Upper lobe of right lung (tissue), 1 donor: ENCODE measurements at regions not wholly inside any gene's neighbourhood (a gene's known extent, or its start where the extent isn't known, plus 50 kb on each side); places are given as distances from the start of the nearest gene placed in this dataset.

Experiments
- ATAC-seq: fragments of 200-7000 bp; cut with Tn5 transposase; one replicate; pipeline ENCODE4 v1.9.1; 2020; ENCODE audit warnings: mild to moderate bottlenecking, moderate library complexity
- DNase-seq: peaks from one replicate; pipeline ENCODE4 v3.0.0-alpha.2; 2020
- H3K27ac ChIP-seq: fragments of 200-600 bp; one replicate; pipeline ENCODE4 v1.8.0; 2022
- H3K27me3 ChIP-seq: fragments of 200-600 bp; one replicate; pipeline ENCODE4 v1.8.0; 2022; ENCODE audit warnings: mild to moderate bottlenecking
- H3K36me3 ChIP-seq: fragments of 200-600 bp; one replicate; pipeline ENCODE4 v1.8.0; 2022
- H3K4me1 ChIP-seq: fragments of 200-600 bp; one replicate; pipeline ENCODE4 v1.8.0; 2022
- H3K4me3 ChIP-seq: fragments of 200-600 bp; one replicate; pipeline ENCODE4 v1.8.0; 2022; ENCODE audit warnings: mild to moderate bottlenecking
- H3K9me3 ChIP-seq: fragments of 200-600 bp; one replicate; pipeline ENCODE4 v1.8.0; 2022
- intact Hi-C: fragments of 100-400 bp; cut with DNase I; formaldehyde crosslinking; loops from one replicate; pipeline ENCODE4 v1.11.0; 2022
- TF ChIP-seq, protein P1 (sequence below): fragments of 200-600 bp; IDR thresholded peaks from one replicate; pipeline ENCODE4 v1.8.0; 2022; ENCODE audit warnings: antibody characterized with exemption
- donor health status: DM: no; HTN: yes; CAD: no; lungs with severe emphysema.

DNA sequence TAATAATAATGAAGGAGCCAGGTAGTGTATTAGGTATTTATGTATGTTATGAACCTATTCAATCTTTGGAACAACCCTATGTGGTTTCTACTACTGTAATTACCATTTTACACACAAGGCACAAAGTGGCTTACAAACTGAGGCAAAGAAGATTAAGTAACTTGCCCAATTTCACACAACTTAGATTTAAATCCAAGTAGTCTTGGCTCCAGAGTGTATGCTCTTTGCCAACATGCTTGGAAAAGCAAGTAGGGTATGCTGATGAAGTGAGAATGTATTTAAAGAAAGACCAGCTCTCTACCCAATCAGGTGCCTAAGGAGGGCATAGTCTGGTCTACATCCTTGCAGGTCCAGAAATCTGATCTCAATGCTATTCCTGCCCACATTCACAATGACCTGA is 463.2 kb downstream of the METTL15 start:
- Histone ChIP-seq H3K9me3 (no peaks in the 10 kb centered on the region), H3K36me3 (no peaks in the 10 kb centered on the region), H3K4me3 (no peak overlapping the region), H3K27ac (no peak overlapping the region), H3K27me3 (no peaks in the 10 kb centered on the region), H3K4me1 (no peaks in the 10 kb centered on the region)
- ATAC-seq, result no peak
- intact Hi-C loops, result no loop called here
- TF ChIP-seq, protein P1, sequence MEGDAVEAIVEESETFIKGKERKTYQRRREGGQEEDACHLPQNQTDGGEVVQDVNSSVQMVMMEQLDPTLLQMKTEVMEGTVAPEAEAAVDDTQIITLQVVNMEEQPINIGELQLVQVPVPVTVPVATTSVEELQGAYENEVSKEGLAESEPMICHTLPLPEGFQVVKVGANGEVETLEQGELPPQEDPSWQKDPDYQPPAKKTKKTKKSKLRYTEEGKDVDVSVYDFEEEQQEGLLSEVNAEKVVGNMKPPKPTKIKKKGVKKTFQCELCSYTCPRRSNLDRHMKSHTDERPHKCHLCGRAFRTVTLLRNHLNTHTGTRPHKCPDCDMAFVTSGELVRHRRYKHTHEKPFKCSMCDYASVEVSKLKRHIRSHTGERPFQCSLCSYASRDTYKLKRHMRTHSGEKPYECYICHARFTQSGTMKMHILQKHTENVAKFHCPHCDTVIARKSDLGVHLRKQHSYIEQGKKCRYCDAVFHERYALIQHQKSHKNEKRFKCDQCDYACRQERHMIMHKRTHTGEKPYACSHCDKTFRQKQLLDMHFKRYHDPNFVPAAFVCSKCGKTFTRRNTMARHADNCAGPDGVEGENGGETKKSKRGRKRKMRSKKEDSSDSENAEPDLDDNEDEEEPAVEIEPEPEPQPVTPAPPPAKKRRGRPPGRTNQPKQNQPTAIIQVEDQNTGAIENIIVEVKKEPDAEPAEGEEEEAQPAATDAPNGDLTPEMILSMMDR, result no peak
- no peak for DNase-seq

DNA sequence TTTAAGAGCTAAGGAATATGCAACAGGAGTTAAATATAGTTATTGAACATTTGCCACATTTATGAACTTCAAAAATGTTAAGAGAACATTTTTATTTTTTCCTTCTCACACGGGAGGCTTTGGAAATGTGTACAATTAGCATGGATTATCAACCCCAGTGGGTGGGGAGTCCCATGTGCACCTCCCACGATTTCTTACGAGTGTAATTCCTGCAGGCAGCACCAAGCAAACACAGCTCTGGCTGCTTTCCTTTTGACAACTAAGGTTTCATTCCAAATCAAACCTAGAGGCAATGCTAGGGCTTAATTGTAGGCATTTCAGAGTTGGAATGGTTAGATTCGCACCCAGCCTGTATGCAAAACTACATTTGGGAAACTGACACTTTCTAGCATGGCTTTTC is 460.9 kb downstream of the METTL15 start:
- Histone ChIP-seq H3K4me3 (no peak overlapping the region), H3K9me3 (no peaks in the 10 kb centered on the region), H3K36me3 (no peaks in the 10 kb centered on the region), H3K4me1 (no peaks in the 10 kb centered on the region), H3K27ac (no peak overlapping the region), H3K27me3 (no peaks in the 10 kb centered on the region)
- no peak for ATAC-seq
- no peak for DNase-seq
- intact Hi-C loops, result no loop called here
- TF ChIP-seq, protein P1, result no peak

DNA sequence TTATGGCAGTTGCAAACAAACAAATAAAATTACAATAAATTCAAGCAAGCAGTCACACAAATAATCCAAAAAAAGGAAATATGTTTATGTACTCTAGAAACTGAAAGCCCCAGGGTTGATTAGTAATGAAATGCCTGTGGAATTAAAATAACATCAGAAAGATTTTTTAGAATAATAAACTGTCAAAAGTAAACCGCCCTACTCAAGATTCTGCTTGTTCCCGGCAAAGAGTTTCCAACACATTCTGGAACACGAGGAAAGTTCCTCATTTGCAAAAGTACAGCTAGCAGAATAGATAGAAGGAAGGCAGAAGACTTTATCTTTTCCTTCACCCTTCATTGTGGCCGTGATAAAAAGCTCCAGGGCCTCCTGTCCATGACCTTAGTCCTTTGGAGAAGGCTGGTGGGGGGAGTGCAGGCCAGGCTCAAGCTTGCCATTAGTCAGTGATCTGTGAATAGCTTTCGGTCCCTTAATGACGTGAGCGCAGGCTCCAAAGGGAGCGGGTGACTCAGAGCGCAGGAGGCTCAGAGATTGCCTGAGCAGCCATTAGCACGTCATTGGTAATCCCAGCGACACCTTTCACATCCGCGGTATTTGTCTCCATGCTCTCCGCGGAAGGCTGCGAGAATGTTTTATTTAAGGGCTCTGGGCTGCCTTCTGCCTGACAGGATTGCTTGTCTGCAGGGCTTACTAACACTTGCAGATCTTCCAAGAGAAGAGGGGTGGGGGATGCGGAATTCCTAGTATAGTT is 458.3 kb downstream of the METTL15 start:
- Histone ChIP-seq H3K4me3 (no peak overlapping the region), H3K4me1 (no peaks in the 10 kb centered on the region), H3K27ac (no peak overlapping the region), H3K27me3 (no peaks in the 10 kb centered on the region), H3K36me3 (no peaks in the 10 kb centered on the region), H3K9me3 (no peaks in the 10 kb centered on the region)
- ATAC-seq (peak; percentile 58), DNase-seq (no peak)
- TF ChIP-seq, protein P1, result no peak
- intact Hi-C loops, result no loop called here

DNA sequence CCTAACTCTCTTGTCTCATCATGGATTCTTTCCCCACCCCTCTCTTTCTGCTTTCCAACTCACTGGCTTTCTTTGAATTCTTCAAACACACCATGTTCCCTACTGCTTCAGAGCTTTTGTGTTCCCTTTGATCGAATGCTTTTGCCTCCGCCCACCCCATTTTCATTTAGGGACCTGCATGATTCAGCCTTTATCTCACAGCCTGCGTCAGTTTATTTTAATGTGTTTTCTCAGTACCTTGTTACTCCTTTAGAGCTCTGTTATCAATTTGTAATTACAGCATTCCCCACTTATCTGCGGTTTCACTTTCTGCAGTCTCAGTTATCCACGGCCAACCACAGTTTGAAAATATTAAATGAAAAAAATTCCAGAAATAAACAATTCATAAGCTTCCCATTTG is 451.3 kb downstream of the METTL15 start:
- DNase-seq, result no peak
- H3K4me1 ChIP-seq, result no peaks in the 10 kb centered on the region
- no peaks in the 10 kb centered on the region for H3K36me3 ChIP-seq
- no peaks in the 10 kb centered on the region for H3K27me3 ChIP-seq
- no peak overlapping the region for H3K27ac ChIP-seq
- no peak for ATAC-seq
- no peak overlapping the region for H3K4me3 ChIP-seq
- TF ChIP-seq, protein P1, result no peak
- intact Hi-C loops, result no loop called here
- H3K9me3 ChIP-seq, result no peaks in the 10 kb centered on the region

DNA sequence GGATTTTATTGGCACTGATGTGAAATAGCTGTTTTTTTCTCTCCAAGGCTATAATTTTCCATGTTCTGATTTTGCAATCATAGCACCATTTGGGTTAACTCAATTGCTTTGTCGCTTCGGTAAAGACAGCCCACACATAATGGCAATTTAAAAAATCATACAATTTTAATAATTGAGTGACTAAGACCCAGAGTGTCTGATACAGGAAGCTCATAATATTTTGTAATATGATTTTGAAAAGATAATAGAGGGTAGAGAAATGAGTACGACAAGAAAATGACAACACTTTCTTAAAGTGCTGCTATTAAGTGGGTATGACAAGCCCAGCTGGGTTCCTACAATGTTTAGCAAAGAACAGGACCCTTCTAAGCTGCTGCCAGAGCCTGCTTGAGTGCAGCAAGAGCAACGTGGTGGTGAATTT is 439.1 kb downstream of the METTL15 start:
- ATAC-seq, result no peak

More for the DNA sequence above, 439.1 kb downstream of the METTL15 start:
- H3K27ac ChIP-seq, result no peak overlapping the region
- H3K4me3 ChIP-seq, result no peak overlapping the region
- TF ChIP-seq, protein P1, result no peak
- no peak for DNase-seq
- H3K9me3 ChIP-seq, result no peaks in the 10 kb centered on the region
- no peaks in the 10 kb centered on the region for H3K4me1 ChIP-seq
- no peaks in the 10 kb centered on the region for H3K27me3 ChIP-seq
- intact Hi-C loops, result no loop called here
- no peaks in the 10 kb centered on the region for H3K36me3 ChIP-seq
